ENCODE measurements at regions not wholly inside any gene's neighbourhood (a gene's known extent, or its start where the extent isn't known, plus 50 kb on each side); places are given as distances from the start of the nearest gene placed in this dataset.
A peak's percentile ranks its signal among the peaks of the same experiment; 100 is the strongest.

DNA sequence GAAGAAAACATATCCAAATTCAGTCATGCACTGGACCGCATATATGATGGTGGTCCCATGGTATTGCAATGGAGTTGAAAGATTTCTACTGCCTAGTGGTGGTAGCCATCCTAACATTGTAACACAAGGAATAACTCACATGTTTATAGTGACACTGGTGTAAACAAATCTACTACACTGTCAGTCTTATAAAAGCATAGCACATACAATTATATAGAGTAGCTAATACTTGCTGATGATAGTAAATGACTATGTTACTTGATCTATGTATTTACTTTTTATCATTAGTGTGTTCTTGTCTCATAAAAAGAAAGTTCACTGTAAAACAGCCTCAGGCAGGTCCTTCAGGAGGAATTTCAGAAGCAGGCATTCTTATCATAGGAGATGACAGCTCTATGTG, 96.0 kb upstream of the CDIN1 start:
- H3K27me3 Mint-ChIP-seq (ENCODE audit: low read depth): no peaks in the 10 kb centered on the region
- no peak overlapping the region for H3K4me3 Mint-ChIP-seq
- DNase-seq (no peak), ATAC-seq (replicated peaks in 1 of 2) (no peak)
- no peak overlapping the region for H3K27ac Mint-ChIP-seq
- H3K36me3 Mint-ChIP-seq (ENCODE audit: insufficient read depth in 2 of 2): no peaks in the 10 kb centered on the region
- no peaks in the 10 kb centered on the region for H3K4me1 Mint-ChIP-seq (ENCODE audit: low read depth)
- no peaks in the 10 kb centered on the region for H3K9me3 Mint-ChIP-seq

DNA sequence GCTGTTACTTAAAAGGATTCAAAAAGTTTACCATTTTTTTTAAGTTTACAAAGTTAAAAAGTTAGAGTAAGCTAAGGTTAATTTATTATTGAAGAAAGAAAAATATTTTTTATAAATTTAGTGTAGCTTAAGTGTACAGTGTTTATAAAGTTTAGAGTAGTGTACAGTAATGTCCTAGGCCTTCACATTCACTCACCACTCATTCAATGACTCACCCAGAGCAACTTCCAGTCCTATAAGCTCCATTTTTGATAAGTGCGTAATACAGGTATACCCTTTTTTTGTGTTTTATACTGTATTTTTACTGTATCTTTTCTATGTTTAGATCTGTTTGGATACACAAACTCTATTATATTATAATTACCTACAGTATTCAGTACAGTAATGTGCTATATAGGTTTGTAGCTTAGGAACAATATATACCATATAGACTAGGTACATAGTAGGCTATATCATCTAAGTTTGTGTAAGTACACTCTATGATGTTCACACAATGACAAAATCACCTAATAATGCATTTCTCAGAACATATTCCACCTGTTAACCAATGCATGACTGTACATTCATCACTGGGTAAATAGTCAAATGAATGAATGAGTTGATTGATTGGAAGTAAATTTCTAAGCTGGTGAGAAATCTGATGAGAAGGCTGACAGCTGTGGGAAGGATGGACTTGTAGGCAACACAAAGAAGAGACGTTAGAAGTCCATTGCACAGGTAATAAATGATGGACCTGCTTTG, 95.2 kb upstream of the CDIN1 start:
- no peaks in the 10 kb centered on the region for H3K36me3 Mint-ChIP-seq (ENCODE audit: insufficient read depth in 2 of 2)
- H3K4me1 Mint-ChIP-seq (ENCODE audit: low read depth): no peaks in the 10 kb centered on the region
- no peak overlapping the region for H3K27ac Mint-ChIP-seq
- DNase-seq (no peak), ATAC-seq (replicated peaks in 1 of 2) (no peak)
- H3K27me3 Mint-ChIP-seq (ENCODE audit: low read depth): no peaks in the 10 kb centered on the region
- no peak overlapping the region for H3K4me3 Mint-ChIP-seq
- no peaks in the 10 kb centered on the region for H3K9me3 Mint-ChIP-seq

DNA sequence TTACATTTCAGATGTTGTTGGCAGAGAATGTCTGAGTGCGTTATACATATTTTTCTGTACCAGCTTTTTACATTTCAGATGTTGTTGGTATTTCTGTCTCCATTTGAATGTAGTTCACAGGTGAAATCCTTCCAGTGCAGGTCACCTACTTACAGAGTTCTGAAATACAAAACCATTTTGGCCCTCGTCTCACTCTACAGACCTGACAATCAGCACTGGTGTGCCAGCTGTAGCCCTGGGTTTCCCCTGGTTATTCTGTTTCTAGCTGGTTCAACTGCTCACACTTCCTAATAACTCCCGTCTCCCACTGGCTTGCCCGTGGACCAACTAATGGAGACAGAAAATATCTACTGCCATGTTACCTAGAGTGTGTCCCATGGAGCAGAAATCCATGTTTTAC, 87.5 kb upstream of the CDIN1 start:
- H3K4me3 Mint-ChIP-seq: no peak overlapping the region
- H3K9me3 Mint-ChIP-seq: no peaks in the 10 kb centered on the region
- H3K36me3 Mint-ChIP-seq (ENCODE audit: insufficient read depth in 2 of 2): no peaks in the 10 kb centered on the region
- no peaks in the 10 kb centered on the region for H3K4me1 Mint-ChIP-seq (ENCODE audit: low read depth)
- ATAC-seq (replicated peaks in 1 of 2): no peak
- no peak overlapping the region for H3K27ac Mint-ChIP-seq
- H3K27me3 Mint-ChIP-seq (ENCODE audit: low read depth): peaks cover 7% of the 10 kb centered on the region
- no peak for DNase-seq

DNA sequence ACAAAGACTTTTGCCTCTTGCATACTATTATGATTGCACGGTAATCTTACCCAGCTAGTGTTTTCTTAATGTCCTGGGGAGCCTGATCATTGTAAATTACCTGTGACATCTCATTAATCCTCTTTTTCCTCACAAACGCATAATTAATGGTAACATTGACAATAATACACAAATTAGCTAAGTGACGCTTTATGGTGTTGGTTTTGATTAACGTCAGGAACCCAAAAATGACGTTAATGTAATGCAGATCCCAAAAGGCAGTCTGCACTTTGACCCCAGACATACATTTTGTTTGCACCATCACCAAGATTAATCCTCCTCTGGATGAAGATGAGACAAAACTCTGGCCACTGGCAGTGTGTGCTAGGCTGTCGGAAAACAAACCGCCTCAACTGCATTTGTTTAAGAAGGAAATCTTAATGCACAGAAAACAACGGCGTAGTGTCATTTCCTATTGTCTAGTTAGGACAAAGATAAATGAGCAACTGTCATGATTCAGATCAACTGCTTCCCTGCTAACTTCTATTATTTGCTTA, 83.9 kb upstream of the CDIN1 start:
- ATAC-seq (replicated peaks in 1 of 2): no peak
- Mint-ChIP-seq H3K4me3 (no peak overlapping the region), H3K36me3 (ENCODE audit: insufficient read depth in 2 of 2) (no peaks in the 10 kb centered on the region), H3K27ac (no peak overlapping the region), H3K27me3 (ENCODE audit: low read depth) (peaks cover 7% of the 10 kb centered on the region), H3K9me3 (no peaks in the 10 kb centered on the region), H3K4me1 (ENCODE audit: low read depth) (no peaks in the 10 kb centered on the region)
- no peak for DNase-seq

DNA sequence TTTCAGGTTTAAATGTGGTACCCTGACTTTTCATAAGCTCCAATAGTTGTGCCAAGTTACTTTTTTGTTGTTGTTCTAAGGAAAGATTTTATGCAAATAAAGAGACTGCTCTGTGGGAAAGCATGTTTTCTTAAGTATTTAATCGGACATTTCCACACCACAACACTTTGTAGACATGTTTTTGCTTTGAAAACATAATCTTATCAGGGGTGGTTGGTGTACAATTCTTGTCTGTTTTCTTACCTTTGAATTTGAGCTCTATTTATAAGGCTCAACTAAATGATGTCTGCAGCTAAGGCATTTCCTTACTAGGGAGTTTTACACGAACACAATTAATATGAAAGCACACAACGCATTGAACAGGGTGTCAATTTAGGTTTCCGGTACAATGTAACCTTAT, 81.5 kb upstream of the CDIN1 start:
- Mint-ChIP-seq H3K4me3 (no peak overlapping the region), H3K36me3 (ENCODE audit: insufficient read depth in 2 of 2) (no peaks in the 10 kb centered on the region), H3K9me3 (no peaks in the 10 kb centered on the region), H3K27me3 (ENCODE audit: low read depth) (peaks cover 17% of the 10 kb centered on the region), H3K4me1 (ENCODE audit: low read depth) (no peaks in the 10 kb centered on the region), H3K27ac (no peak overlapping the region)
- ATAC-seq (replicated peaks in 1 of 2): no peak
- no peak for DNase-seq

DNA sequence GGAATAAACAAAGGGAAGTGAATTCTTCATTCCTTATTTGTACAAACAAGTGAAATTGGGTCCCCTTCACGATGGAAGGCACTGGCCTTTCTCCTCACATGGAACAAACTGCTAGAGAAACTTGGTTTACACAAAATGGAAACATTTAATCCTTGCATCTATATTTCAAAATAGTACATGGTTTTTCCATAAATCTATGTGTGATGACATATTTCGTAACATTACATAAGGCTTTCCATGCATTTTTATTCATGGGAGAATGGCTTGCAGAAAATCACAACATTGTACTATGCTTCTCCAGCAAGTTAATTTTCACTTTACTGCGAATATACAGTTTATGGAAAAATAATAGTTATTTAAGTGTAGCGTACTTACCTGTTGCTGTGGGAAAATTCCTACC, 81.0 kb upstream of the CDIN1 start:
- Mint-ChIP-seq H3K9me3 (no peaks in the 10 kb centered on the region), H3K27ac (no peak overlapping the region), H3K27me3 (ENCODE audit: low read depth) (peaks cover 17% of the 10 kb centered on the region), H3K36me3 (ENCODE audit: insufficient read depth in 2 of 2) (no peaks in the 10 kb centered on the region), H3K4me1 (ENCODE audit: low read depth) (no peaks in the 10 kb centered on the region), H3K4me3 (no peak overlapping the region)
- ATAC-seq (replicated peaks in 1 of 2) (no peak), DNase-seq (no peak)

DNA sequence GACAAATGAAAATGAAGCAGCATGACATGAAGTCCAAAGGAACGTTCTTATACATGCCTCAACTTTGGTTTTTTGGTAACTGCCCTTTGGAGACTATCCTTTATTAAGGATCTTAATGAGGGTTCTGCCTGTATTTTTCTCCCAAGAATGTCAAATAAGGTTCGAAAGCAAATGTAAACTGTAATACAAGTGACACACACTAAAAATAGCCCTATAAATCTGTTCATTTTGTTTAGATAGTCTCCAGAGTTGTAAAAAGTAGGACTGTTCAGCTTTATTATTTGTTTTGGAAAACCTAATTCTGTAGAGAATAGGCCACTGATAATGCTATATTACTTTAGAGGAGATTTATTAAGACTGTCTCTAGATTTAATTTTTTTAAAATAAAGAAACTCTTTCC, 80.5 kb upstream of the CDIN1 start:
- no peak for DNase-seq
- ATAC-seq (replicated peaks in 1 of 2): no peak
- no peaks in the 10 kb centered on the region for H3K36me3 Mint-ChIP-seq (ENCODE audit: insufficient read depth in 2 of 2)
- no peaks in the 10 kb centered on the region for H3K4me1 Mint-ChIP-seq (ENCODE audit: low read depth)
- no peaks in the 10 kb centered on the region for H3K9me3 Mint-ChIP-seq
- no peak overlapping the region for H3K4me3 Mint-ChIP-seq
- H3K27ac Mint-ChIP-seq: no peak overlapping the region
- peaks cover 17% of the 10 kb centered on the region for H3K27me3 Mint-ChIP-seq (ENCODE audit: low read depth)

DNA sequence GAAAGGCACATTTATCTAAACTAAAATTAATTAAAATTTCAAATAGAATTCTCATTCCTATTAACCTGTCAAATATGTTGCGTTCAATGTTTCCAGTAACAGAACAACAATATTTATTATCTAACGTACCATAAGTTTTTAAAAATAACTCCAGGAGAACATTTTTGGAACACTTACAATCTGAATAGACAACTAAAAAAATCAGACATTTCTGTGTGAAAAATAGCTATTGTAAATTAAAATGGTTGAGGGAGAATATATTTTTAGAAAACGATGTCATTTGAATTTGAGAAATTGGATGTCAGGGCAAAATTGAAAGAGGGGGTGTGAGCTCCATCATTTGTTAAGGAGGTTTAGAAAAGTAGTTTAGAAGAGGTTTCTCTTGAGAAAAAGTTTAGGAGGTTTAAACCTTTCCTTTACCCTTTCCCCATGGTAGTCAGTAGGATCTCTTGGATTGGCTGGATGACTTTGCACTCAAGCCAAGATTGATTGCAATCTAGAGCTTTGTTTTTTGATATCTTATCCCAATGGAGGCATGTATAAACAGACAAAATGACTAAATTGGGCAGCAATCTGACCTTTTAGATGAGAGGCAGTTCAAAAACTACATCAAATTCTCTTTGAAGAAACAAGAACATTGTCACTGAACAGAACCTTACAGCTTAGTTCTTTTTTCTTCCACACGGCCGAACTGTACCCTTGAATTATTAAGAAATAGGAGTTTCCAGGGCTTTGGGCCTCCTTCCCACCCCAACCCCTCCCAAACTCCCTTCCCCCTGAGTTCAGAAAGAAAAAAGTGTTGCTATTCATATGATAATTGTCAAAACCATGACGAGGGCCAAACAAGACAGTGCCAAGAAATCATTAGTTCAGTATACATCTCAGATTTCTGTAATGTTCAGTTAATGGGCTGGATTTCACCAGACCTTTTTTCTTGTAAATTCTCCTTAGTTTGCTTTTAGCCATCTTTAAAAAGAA, 79.7 kb upstream of the CDIN1 start:
- no peak for ATAC-seq (replicated peaks in 1 of 2)
- Mint-ChIP-seq H3K4me3 (no peak overlapping the region), H3K27me3 (ENCODE audit: low read depth) (peaks cover 12% of the 10 kb centered on the region), H3K4me1 (ENCODE audit: low read depth) (no peaks in the 10 kb centered on the region), H3K9me3 (no peaks in the 10 kb centered on the region), H3K27ac (no peak overlapping the region), H3K36me3 (ENCODE audit: insufficient read depth in 2 of 2) (no peaks in the 10 kb centered on the region)
- no peak for DNase-seq

DNA sequence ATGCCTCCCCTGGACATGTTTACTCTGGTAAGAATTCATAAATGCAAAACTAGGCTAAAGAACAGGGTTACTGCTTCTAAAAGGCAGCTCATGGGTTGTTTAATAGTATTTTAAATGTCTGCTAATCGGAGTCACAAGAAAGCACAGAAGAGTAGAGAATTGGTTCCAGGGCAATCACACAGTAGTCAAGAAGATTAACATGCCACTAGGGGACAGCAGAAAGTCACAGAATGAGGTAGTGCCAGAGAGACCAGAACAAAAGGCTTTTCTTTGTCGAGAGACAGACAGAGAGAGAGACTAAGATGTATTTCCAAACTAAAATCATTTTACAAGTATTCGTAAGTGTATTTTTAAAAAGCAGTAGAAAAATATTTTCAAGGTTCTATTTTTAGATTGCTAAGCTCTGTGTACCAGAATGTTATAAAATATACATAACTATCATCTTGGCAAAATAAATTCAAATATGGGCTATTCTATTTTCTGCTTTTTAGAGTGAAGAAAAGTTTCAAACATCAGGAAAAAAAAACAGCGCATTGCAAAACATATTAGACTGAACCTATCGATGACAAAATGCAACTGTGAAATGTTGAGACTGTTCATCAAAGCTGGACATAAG, 78.3 kb upstream of the CDIN1 start:
- Mint-ChIP-seq H3K9me3 (no peaks in the 10 kb centered on the region), H3K4me1 (ENCODE audit: low read depth) (no peaks in the 10 kb centered on the region), H3K36me3 (ENCODE audit: insufficient read depth in 2 of 2) (no peaks in the 10 kb centered on the region), H3K4me3 (no peak overlapping the region), H3K27me3 (ENCODE audit: low read depth) (peaks cover 14% of the 10 kb centered on the region), H3K27ac (no peak overlapping the region)
- DNase-seq (peak in 1 of 2 donors; percentile 3), ATAC-seq (replicated peaks in 1 of 2) (no peak)

DNA sequence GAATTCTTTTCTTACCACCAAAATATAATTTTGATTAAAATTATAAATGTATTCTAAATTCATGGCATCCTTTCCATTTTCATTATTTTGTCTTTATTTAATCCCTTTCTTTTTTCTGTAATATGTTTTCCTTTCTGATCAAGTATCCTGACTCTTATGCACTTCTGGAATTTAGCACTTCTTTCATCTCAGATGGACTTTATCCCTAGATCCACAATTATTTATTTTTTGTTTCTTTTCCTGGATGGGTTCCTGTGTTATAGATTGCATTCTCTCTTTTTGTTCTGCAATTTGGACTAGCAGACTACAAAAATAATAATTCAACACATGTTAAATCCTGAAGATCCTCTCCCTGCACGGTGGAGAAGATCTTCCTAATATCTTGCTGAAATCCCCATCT, 76.9 kb upstream of the CDIN1 start:
- Mint-ChIP-seq H3K27ac (no peak overlapping the region), H3K36me3 (ENCODE audit: insufficient read depth in 2 of 2) (no peaks in the 10 kb centered on the region), H3K27me3 (ENCODE audit: low read depth) (peaks cover 14% of the 10 kb centered on the region), H3K4me3 (no peak overlapping the region), H3K9me3 (no peaks in the 10 kb centered on the region), H3K4me1 (ENCODE audit: low read depth) (no peaks in the 10 kb centered on the region)
- no peak for ATAC-seq (replicated peaks in 1 of 2)
- no peak for DNase-seq

DNA sequence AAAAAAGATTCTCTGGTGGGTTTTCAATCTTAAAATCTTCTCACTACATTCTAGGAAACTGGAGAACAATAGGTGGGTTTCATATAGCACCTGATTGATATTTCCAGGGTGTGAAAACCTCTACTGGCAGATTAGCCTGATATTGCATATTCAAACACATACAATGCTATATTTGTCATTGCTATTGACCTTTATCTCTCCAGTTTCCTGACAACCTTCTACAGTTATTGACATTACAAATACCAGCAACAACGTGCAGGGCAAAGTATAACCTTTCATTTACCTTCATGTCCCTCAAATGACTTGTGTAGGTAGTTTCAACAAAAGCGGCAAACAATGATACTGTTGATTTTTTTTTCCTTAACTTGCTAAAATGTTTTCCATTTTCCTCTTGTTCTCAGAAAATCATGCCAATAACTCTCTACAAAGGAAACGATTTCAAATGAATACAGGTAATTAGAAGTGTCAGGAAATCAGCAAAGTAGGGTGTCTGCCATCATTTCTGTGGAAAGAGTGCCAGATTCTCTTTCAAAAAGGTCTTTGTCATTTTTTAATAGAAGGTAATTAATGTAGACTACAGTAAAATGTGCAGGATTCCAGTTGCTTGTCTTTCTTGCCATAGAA, 72.6 kb upstream of the CDIN1 start:
- no peaks in the 10 kb centered on the region for H3K36me3 Mint-ChIP-seq (ENCODE audit: insufficient read depth in 2 of 2)
- H3K9me3 Mint-ChIP-seq: no peaks in the 10 kb centered on the region
- H3K27ac Mint-ChIP-seq: no peak overlapping the region
- H3K4me1 Mint-ChIP-seq (ENCODE audit: low read depth): no peaks in the 10 kb centered on the region
- no peak overlapping the region for H3K4me3 Mint-ChIP-seq
- ATAC-seq (replicated peaks in 1 of 2) (no peak), DNase-seq (no peak)
- peaks cover 18% of the 10 kb centered on the region for H3K27me3 Mint-ChIP-seq (ENCODE audit: low read depth)

DNA sequence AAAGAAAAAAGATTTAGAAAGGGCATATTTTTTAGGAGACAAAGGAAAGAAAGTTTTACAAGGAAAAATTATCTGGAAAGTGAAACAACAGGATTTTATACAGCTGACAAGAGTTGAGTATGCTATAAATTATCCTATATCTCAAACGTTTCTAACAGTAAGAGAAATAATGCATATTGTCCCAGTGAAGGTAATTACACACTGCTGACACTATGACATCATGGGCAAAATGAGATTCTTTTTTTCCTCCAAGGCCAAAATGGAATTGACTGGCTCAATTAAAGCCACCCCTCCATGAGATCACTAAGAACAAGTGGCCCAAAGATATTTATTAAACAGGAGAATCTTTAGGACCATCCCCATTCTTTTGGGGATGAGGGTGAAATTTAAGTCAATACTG, 72.0 kb upstream of the CDIN1 start:
- Mint-ChIP-seq H3K36me3 (ENCODE audit: insufficient read depth in 2 of 2) (no peaks in the 10 kb centered on the region), H3K4me1 (ENCODE audit: low read depth) (no peaks in the 10 kb centered on the region), H3K27me3 (ENCODE audit: low read depth) (peaks cover 19% of the 10 kb centered on the region), H3K9me3 (no peaks in the 10 kb centered on the region), H3K27ac (no peak overlapping the region), H3K4me3 (no peak overlapping the region)
- ATAC-seq (replicated peaks in 1 of 2) (no peak), DNase-seq (no peak)

DNA sequence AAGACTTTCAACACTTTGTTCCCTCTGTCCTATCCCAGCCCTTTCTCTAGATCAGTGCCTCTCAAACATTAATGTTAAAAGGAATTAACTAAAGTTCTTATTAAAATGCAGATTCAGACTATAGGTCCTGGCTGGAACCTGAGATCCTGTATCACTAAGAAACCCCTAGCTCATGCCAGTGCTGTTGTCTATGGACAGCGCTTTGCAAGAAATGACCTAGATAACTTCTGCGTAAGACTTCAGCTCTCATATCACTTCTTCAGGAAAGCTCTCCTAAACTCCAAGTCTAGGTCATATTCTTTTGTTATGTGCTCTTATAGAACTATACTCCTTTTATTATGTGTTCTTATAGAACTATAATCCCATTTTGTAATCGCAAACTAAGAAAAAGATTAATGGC, 67.8 kb upstream of the CDIN1 start:
- Mint-ChIP-seq H3K4me1 (ENCODE audit: low read depth) (no peaks in the 10 kb centered on the region), H3K27me3 (ENCODE audit: low read depth) (peaks cover 14% of the 10 kb centered on the region), H3K36me3 (ENCODE audit: insufficient read depth in 2 of 2) (no peaks in the 10 kb centered on the region), H3K9me3 (no peaks in the 10 kb centered on the region), H3K4me3 (no peak overlapping the region), H3K27ac (no peak overlapping the region)
- ATAC-seq (replicated peaks in 1 of 2) (no peak), DNase-seq (no peak)
